H1 (cell line): ENCODE measurements at regions not wholly inside any gene's neighbourhood (a gene's known extent, or its start where the extent isn't known, plus 50 kb on each side); places are given as distances from the start of the nearest gene placed in this dataset.

ENCODE experiments used
- SIX5 ChIP-seq: IDR thresholded peaks from 2 replicates; pipeline ENCODE4 v1.6.1; 2011; ENCODE audit warnings: mild to moderate bottlenecking, low read depth, low read length
- SP1 ChIP-seq: IDR thresholded peaks from 2 replicates; pipeline ENCODE4 v1.6.1; 2011; ENCODE audit warnings: low read depth, low read length
- TCF12 ChIP-seq: IDR thresholded peaks from 2 replicates; pipeline ENCODE4 v1.6.1; 2011; ENCODE audit warnings: low read depth, mild to moderate bottlenecking, low read length

DNA sequence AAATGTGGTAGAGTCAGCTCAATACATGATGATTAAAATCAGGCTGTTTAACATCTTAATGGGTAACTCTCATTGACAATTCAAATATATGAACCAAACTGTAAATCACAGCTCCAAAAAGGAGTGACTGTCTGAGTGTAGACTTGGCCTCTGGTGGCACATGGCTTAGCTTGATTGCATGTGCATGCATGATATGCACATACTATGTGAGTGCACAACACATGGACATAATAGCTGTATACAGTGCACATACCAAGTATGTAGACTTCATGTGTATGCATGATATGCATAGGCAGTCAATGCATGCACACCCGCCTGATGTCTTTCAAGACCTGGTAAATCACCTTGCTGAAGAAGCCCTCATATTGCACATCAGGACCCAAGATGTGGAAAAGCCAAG is 252.0 kb upstream of the SOX11 start (continued):
- TF ChIP-seq SP1 = no peak
- no peak for TF ChIP-seq TCF12
- TF ChIP-seq SIX5 = no peak
